Transverse colon (tissue), 4 donors: ENCODE measurements at regions not wholly inside any gene's neighbourhood (a gene's known extent, or its start where the extent isn't known, plus 50 kb on each side); places are given as distances from the start of the nearest gene placed in this dataset.

Experiments
- POLR2A ChIP-seq: fragments of 450-650 bp; IDR thresholded peaks from one replicate; pipeline ENCODE4 v1.6.1; 2016; ENCODE audit warnings: antibody characterized with exemption, mild to moderate bottlenecking, moderate library complexity
- POLR2AphosphoS5 ChIP-seq, 3 donors: sonication (generic); formaldehyde crosslinking; IDR thresholded peaks; one replicate each; pipeline ENCODE4 v1.6.1; 2016; ENCODE audit warnings: antibody characterized with exemption in 3 of 3
- TF ChIP-seq, protein P1 (sequence below), 5 experiments: fragments of 200-600 bp in 3 of 5; fragments of 450-650 bp in 2 of 5; sonication (generic) in 3 of 5; IDR thresholded peaks; 1 replicate in 2 of 5; 2 replicates in 3 of 5; pipeline ENCODE4 v1.5.1; 2016 to 2017; ENCODE audit warnings: antibody characterized with exemption in 5 of 5, inconsistent platforms in 3 of 5, mild to moderate bottlenecking in 2 of 5, moderate library complexity in 1 of 5

- TF ChIP-seq, protein P1, sequence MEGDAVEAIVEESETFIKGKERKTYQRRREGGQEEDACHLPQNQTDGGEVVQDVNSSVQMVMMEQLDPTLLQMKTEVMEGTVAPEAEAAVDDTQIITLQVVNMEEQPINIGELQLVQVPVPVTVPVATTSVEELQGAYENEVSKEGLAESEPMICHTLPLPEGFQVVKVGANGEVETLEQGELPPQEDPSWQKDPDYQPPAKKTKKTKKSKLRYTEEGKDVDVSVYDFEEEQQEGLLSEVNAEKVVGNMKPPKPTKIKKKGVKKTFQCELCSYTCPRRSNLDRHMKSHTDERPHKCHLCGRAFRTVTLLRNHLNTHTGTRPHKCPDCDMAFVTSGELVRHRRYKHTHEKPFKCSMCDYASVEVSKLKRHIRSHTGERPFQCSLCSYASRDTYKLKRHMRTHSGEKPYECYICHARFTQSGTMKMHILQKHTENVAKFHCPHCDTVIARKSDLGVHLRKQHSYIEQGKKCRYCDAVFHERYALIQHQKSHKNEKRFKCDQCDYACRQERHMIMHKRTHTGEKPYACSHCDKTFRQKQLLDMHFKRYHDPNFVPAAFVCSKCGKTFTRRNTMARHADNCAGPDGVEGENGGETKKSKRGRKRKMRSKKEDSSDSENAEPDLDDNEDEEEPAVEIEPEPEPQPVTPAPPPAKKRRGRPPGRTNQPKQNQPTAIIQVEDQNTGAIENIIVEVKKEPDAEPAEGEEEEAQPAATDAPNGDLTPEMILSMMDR (IDR thresholded peaks at IDR 0.05): no peak
- TF ChIP-seq POLR2AphosphoS5 (IDR thresholded peaks at IDR 0.05) (no peak), POLR2A (no peak)
Observed at GRCh38 chr19:46963093-46963734, 56.4 kb upstream of the NPAS1 start.
